Mesothelial cell of epicardium (in vitro differentiated cells): ENCODE measurements at regions not wholly inside any gene's neighbourhood (a gene's known extent, or its start where the extent isn't known, plus 50 kb on each side); places are given as distances from the start of the nearest gene placed in this dataset.

ENCODE experiments used
- DNase-seq, 2 experiments: peaks; one replicate each; pipeline ENCODE4 v3.0.0; 2021; ENCODE audit warnings: low spot score in 2 of 2; ENCODE audit not compliant: unreplicated experiment in 2 of 2
- H3K27ac Mint-ChIP-seq: 2 replicates; pipeline ENCODE4 v1.8.0; 2021; ENCODE audit warnings: mixed read lengths
- H3K27me3 Mint-ChIP-seq: 2 replicates; pipeline ENCODE4 v1.8.0; 2021; ENCODE audit warnings: low read depth, mixed read lengths
- H3K36me3 Mint-ChIP-seq: 2 replicates; pipeline ENCODE4 v1.8.0; 2021; ENCODE audit warnings: mixed read lengths
- H3K4me1 Mint-ChIP-seq: 2 replicates; pipeline ENCODE4 v1.8.0; 2021; ENCODE audit warnings: mixed read lengths
- H3K4me3 Mint-ChIP-seq: 2 replicates; pipeline ENCODE4 v1.8.0; 2021; ENCODE audit warnings: mild to moderate bottlenecking, moderate library complexity, mixed read lengths
- H3K9me3 Mint-ChIP-seq: 2 replicates; pipeline ENCODE4 v1.8.0; 2021; ENCODE audit warnings: mixed read lengths
- CTCF ChIP-seq: fragments of 200-600 bp; sonication (generic); IDR thresholded peaks from one replicate; pipeline ENCODE4 v1.5.0; 2021; ENCODE audit warnings: antibody characterized with exemption; ENCODE audit not compliant: unreplicated experiment

DNA sequence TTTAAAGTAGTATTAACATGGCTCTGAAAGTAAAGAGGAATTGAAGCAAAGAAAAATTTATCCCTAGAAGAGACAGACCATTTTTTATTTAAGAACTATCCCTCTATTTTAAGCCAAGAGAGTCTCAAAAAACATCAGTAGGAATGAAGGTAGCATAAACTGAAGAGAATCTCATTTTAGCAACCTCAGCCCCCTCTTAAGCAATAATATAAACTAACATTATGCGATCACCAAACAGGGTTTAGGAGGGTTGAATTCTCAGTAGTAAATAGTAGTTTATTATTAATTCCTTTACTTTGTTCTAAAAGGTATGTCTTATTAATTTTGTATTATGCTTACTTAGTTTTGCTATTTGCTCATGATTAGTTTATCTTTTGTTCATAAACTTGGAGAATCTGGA is 287.4 kb downstream of the CDK5RAP2 start:
- Mint-ChIP-seq H3K36me3 (no peaks in the 10 kb centered on the region), H3K4me3 (no peak overlapping the region), H3K27ac (no peak overlapping the region), H3K4me1 (peaks cover 1% of the 10 kb centered on the region), H3K9me3 (no peaks in the 10 kb centered on the region), H3K27me3 (peaks cover 4% of the 10 kb centered on the region)
- no peak for TF ChIP-seq CTCF
- DNase-seq: no peak

DNA sequence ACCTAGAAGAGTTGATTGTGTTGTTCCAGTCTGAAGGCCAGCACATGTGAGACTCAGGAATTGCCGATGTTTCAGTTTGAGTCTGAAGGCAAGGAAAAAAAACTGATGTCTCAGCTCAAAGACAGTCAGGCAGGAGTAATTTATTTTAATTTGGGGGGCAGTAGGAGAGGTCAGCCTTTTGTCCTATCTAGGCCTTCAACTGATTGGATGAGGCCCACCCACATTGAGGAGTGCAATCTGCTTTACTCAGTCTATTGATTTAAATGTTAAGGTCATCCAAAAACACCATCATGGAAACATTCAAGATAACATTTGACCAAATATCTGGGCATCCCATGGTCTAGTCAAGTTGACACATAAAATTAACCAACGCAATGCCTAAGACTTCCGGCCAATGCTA is 288.9 kb downstream of the CDK5RAP2 start:
- TF ChIP-seq CTCF: no peak
- peaks cover 1% of the 10 kb centered on the region for H3K4me1 Mint-ChIP-seq
- DNase-seq: no peak
- H3K27ac Mint-ChIP-seq: no peak overlapping the region
- no peaks in the 10 kb centered on the region for H3K36me3 Mint-ChIP-seq
- no peaks in the 10 kb centered on the region for H3K9me3 Mint-ChIP-seq
- no peak overlapping the region for H3K4me3 Mint-ChIP-seq
- peaks cover 4% of the 10 kb centered on the region for H3K27me3 Mint-ChIP-seq

GRCh38 chr9:120289990-120290975 is 289.7 kb downstream of the CDK5RAP2 start:
- peaks cover 1% of the 10 kb centered on the region for H3K4me1 Mint-ChIP-seq
- no peak for DNase-seq
- peaks cover 4% of the 10 kb centered on the region for H3K27me3 Mint-ChIP-seq
- no peak overlapping the region for H3K4me3 Mint-ChIP-seq
- TF ChIP-seq CTCF: no peak
- no peak overlapping the region for H3K27ac Mint-ChIP-seq
- H3K9me3 Mint-ChIP-seq: no peaks in the 10 kb centered on the region
- H3K36me3 Mint-ChIP-seq: no peaks in the 10 kb centered on the region

DNA sequence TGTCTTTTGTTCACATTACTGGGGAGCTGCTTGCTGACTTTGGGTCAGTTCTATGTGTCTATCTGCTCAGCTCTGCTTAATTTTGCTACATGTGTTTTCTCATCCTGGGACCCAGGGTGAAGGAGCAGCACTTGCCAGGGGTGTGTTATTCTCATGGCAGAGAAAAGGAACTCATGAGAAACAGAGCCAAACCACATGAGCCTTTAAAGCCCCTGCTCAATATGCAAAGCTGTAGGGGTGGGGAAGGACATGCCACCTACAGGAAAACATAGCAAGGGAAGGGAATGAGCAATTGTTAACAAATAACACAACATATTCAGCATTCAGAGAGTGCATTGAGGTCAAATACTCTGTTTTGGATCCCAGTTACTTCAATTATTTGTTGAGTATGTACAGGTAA is 290.9 kb downstream of the CDK5RAP2 start:
- no peaks in the 10 kb centered on the region for H3K36me3 Mint-ChIP-seq
- H3K9me3 Mint-ChIP-seq: no peaks in the 10 kb centered on the region
- no peak for TF ChIP-seq CTCF
- H3K27ac Mint-ChIP-seq: no peak overlapping the region
- H3K4me1 Mint-ChIP-seq: peaks cover 1% of the 10 kb centered on the region
- no peak for DNase-seq
- H3K27me3 Mint-ChIP-seq: peaks cover 10% of the 10 kb centered on the region
- H3K4me3 Mint-ChIP-seq: no peak overlapping the region

- no peak for DNase-seq
- H3K27me3 Mint-ChIP-seq: peaks cover 18% of the 10 kb centered on the region
- H3K36me3 Mint-ChIP-seq: no peaks in the 10 kb centered on the region
- H3K4me1 Mint-ChIP-seq: peaks cover 1% of the 10 kb centered on the region
- no peak overlapping the region for H3K27ac Mint-ChIP-seq
- no peaks in the 10 kb centered on the region for H3K9me3 Mint-ChIP-seq
- TF ChIP-seq CTCF: no peak
- H3K4me3 Mint-ChIP-seq: no peak overlapping the region
These were observed 293.4 kb downstream of the CDK5RAP2 start for GRCh38 chr9:120286530-120286929.
